Testis (tissue), 2 donors: ENCODE measurements at regions not wholly inside any gene's neighbourhood (a gene's known extent, or its start where the extent isn't known, plus 50 kb on each side); places are given as distances from the start of the nearest gene placed in this dataset.

Experiments used
- DNase-seq: peaks from one replicate; pipeline ENCODE4 v3.0.0-alpha.2; 2019
- H3K27ac ChIP-seq, 2 donors: fragments of 200-600 bp; sonication (generic); one replicate each; pipeline ENCODE4 v1.5.1; 2019
- H3K27me3 ChIP-seq: fragments of 200-600 bp; sonication (generic); one replicate; pipeline ENCODE4 v1.5.1; 2019
- H3K36me3 ChIP-seq: fragments of 200-600 bp; sonication (generic); one replicate; pipeline ENCODE4 v1.5.1; 2017; ENCODE audit warnings: low read depth; ENCODE audit errors: missing control alignments
- H3K4me1 ChIP-seq: fragments of 200-600 bp; sonication (generic); one replicate; pipeline ENCODE4 v1.5.1; 2019
- H3K4me3 ChIP-seq, 2 donors: fragments of 200-600 bp; sonication (generic); one replicate each; pipeline ENCODE4 v1.5.1; 2017 to 2019
- H3K9me3 ChIP-seq: fragments of 200-600 bp; sonication (generic); one replicate; pipeline ENCODE4 v1.5.1; 2017
- POLR2A ChIP-seq: fragments of 450-650 bp; IDR thresholded peaks from one replicate; pipeline ENCODE4 v1.6.1; 2017; ENCODE audit warnings: antibody characterized with exemption, mild to moderate bottlenecking, moderate library complexity
- WGBS, 2 donors: methylation state at CpG; one replicate each; pipeline ENCODE4 v1.1.5; 2018; 5-methylcytosine and 5-hydroxymethylcytosine counted together
- intact Hi-C: fragments of 100-400 bp; cut with DNase I; formaldehyde crosslinking; loops from one replicate; pipeline ENCODE4 v1.15.1; 2023; ENCODE audit warnings: low total_unique reads
- TF ChIP-seq, protein P1 (sequence below), 3 experiments: fragments of 450-650 bp in 2 of 3; fragments of 200-600 bp in 1 of 3; sonication (generic) in 1 of 3; IDR thresholded peaks; one replicate each; pipeline ENCODE4 v1.5.1; 2016 to 2019; ENCODE audit warnings: antibody characterized with exemption in 3 of 3, mild to moderate bottlenecking in 2 of 3, moderate library complexity in 1 of 3

DNA sequence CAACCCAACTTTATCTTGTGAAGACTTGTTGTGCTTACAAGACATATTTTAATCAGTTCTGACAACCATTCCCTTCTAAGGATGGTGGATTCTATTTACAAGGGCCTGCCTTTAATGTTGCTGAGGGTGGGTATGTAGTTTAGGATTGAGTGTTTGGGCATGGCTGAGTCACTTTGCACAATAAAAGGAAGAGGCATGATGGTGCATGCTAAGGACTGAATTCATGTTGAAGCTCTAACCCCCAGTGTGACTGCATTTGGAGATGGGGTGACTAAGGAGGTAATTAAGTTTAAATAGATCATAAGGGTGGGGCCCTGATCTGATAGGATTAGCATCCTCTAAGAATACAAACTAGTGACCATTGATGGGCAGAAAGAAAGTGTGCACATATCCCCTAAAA, 196.1 kb upstream of the HS3ST3A1 start:
- Histone ChIP-seq H3K27me3 (no peaks in the 10 kb centered on the region), H3K9me3 (no peaks in the 10 kb centered on the region), H3K4me3 (no peak overlapping the region), H3K4me1 (no peaks in the 10 kb centered on the region), H3K36me3 (no peaks in the 10 kb centered on the region), H3K27ac (no peak overlapping the region)
- TF ChIP-seq, protein P1, sequence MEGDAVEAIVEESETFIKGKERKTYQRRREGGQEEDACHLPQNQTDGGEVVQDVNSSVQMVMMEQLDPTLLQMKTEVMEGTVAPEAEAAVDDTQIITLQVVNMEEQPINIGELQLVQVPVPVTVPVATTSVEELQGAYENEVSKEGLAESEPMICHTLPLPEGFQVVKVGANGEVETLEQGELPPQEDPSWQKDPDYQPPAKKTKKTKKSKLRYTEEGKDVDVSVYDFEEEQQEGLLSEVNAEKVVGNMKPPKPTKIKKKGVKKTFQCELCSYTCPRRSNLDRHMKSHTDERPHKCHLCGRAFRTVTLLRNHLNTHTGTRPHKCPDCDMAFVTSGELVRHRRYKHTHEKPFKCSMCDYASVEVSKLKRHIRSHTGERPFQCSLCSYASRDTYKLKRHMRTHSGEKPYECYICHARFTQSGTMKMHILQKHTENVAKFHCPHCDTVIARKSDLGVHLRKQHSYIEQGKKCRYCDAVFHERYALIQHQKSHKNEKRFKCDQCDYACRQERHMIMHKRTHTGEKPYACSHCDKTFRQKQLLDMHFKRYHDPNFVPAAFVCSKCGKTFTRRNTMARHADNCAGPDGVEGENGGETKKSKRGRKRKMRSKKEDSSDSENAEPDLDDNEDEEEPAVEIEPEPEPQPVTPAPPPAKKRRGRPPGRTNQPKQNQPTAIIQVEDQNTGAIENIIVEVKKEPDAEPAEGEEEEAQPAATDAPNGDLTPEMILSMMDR (IDR thresholded peaks at IDR 0.05), result no peak
- no peak for TF ChIP-seq POLR2A
- DNase-seq, result no peak
- intact Hi-C loops, result no loop called here

DNA sequence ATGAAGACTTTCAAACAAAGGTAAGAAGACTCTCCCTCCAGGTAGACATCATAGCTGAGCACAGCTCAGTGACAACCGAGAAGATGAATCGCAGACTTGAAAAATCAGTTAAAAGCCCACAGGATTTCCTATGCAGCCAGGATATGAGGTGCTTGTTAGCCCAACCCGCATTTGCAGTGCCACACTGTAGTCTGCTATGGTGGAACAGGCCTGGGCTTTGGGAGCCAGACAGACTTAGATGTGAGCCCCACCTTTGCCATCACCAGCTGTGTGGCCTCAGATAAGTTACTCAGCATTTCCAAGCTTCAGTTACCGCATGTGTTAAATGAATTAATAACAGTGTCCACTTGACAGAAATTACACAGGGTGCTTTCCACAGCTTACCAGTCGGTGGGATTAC, 204.4 kb upstream of the HS3ST3A1 start:
- no peak for TF ChIP-seq POLR2A
- no peak for DNase-seq
- Histone ChIP-seq H3K4me1 (no peaks in the 10 kb centered on the region), H3K27me3 (no peaks in the 10 kb centered on the region), H3K9me3 (no peaks in the 10 kb centered on the region), H3K36me3 (no peaks in the 10 kb centered on the region), H3K27ac (no peak overlapping the region), H3K4me3 (no peak overlapping the region)
- intact Hi-C loops, result no loop called here
- WGBS, 2 donors, result 69 to 75% methylated on average over 5 of the region's 5 CpGs

DNA sequence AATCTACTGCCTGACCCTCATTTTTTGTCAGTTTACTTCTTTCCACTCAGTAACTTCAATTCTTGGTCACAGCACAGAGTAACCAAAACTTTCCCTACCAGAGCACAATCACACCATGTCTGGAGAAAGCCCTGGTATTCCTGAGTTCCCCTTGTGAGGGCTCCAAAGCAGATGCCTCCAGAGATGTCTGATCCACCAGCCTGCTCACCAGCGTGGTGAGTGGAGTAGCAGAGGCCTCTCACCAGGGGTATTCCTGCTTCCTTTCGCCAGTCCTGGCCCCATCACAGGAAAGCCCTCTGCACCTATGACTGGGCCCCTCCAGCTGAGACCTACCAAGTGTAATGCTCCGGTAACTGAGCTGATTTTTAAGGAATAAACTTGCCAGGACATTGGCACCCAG, 205.4 kb upstream of the HS3ST3A1 start:
- no peaks in the 10 kb centered on the region for H3K9me3 ChIP-seq
- H3K36me3 ChIP-seq, result no peaks in the 10 kb centered on the region
- TF ChIP-seq POLR2A, result no peak
- TF ChIP-seq, protein P1 (IDR thresholded peaks at IDR 0.05), result no peak
- H3K27ac ChIP-seq, result no peak overlapping the region
- H3K4me1 ChIP-seq, result no peaks in the 10 kb centered on the region
- H3K27me3 ChIP-seq, result no peaks in the 10 kb centered on the region
- intact Hi-C loops, result no loop called here
- no peak for DNase-seq
- no peak overlapping the region for H3K4me3 ChIP-seq
- 91 to 100% methylated on average over 3 of the region's 3 CpGs for WGBS, 2 donors

DNA sequence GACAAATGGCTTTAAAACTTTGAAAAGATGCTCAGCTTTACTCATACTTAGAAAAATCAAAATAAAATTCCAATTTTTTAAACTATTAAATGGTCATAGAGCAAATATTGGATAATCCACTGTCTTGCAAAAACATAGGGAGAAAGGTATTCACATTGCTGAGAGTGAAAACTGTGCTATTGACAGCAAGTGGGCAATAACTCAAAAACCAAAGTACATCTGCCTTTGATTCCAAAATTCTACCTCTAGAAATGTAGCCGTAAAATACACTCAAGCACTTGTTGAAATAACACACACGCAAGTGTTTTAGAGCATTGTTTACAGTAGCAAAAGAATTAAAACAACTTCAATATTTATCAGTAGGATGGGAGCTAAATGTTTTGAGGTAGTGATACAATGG, 210.6 kb upstream of the HS3ST3A1 start:
- no peak overlapping the region for H3K4me3 ChIP-seq
- intact Hi-C loops, result no loop called here
- WGBS, 2 donors, result 67 to 68% methylated on average over 2 of the region's 2 CpGs
- no peaks in the 10 kb centered on the region for H3K4me1 ChIP-seq
- no peak overlapping the region for H3K27ac ChIP-seq
- no peaks in the 10 kb centered on the region for H3K36me3 ChIP-seq
- DNase-seq, result no peak
- TF ChIP-seq, protein P1 (IDR thresholded peaks at IDR 0.05), result no peak
- H3K27me3 ChIP-seq, result no peaks in the 10 kb centered on the region
- H3K9me3 ChIP-seq, result no peaks in the 10 kb centered on the region

DNA sequence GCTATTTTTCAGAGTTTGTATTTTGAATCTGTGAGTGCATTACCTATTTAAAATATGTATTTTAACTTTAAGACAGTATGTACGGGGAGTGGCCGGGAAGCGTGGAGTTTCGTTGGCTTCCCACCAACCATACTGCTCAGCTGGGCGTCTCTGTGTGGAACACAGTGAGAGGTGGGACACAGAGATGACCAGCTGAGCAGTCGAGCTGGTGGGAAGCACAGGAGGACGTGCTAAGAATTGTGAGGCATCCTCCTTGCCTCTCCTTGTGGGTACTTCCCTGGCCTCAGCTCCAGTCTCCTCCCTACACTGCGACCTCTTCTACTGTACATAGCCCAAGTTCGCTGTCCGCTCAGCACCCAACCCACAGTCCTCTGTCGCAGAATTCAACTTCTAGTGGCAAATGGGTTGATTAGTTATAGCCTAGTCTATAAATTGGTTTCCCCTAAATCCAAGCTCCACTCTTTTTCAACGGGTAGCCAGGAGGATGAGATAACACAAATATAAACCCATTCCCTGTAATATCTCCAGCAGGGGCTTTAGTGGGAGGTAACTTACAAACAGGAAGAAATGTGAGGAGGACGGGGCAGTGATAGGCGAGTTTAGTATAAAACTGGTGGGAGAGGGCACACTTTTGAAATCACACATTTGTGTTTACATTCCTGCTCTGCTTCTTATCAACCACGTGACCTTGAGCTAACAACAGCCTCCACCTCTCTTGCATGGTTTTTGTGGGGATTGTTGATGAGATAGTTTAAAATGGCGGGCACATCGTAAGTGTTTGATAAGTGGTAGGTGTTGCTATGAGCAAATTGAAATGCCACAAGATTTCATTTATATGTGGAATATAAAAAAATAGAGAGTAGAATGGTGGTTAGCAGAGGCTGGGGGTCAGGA, 211.9 kb upstream of the HS3ST3A1 start:
- Histone ChIP-seq H3K9me3 (no peaks in the 10 kb centered on the region), H3K27ac (no peak overlapping the region), H3K27me3 (no peaks in the 10 kb centered on the region), H3K4me1 (no peaks in the 10 kb centered on the region), H3K36me3 (no peaks in the 10 kb centered on the region), H3K4me3 (no peak overlapping the region)
- intact Hi-C loops, result no loop called here
- DNase-seq, result no peak
- no peak for TF ChIP-seq POLR2A
- TF ChIP-seq, protein P1 (IDR thresholded peaks at IDR 0.05), result no peak
- WGBS, 2 donors, result 30 to 36% methylated on average over 17 of the region's 17 CpGs
